ENCODE measurements at regions not wholly inside any gene's neighbourhood (a gene's known extent, or its start where the extent isn't known, plus 50 kb on each side); places are given as distances from the start of the nearest gene placed in this dataset.

DNA sequence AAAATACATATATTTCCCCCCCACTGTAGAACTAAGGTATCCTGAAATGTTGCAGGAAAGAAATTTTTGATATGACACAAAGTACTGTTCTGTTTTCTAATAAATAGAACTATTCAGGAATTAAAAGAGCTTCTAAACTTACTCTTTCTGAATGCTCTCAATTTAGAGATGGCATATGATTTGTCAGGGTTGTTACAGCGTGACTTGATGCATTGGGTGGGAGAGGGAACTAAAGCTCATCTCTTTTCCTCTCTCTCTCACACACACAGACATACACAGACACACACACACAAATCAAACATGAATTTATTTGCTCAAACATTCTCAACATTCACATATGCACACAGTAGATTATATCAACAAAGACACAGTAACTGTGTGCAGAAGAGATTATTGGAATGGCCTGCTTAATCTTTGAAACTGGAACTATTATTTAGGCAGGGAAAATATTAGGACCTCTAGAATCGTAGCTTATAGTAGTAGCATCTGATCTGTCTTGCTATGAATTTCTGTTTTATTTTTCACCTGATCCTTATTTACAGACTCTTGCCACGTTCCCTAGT, 807.4 kb upstream of the GBE1 start:
- H3K4me3 ChIP-seq: no peak overlapping the region
- Mint-ChIP-seq H3K27ac (no peak overlapping the region), H3K27me3 (ENCODE audit: insufficient read depth, low read depth, poor library complexity) (no peaks in the 10 kb centered on the region), H3K9me3 (peaks cover 17% of the 10 kb centered on the region), H3K4me3 (no peak overlapping the region), H3K36me3 (ENCODE audit: low read depth) (peaks cover 16% of the 10 kb centered on the region; the same call in 2 of the 3 replicates), H3K4me1 (no peaks in the 10 kb centered on the region)
- no peak overlapping the region for H3K4me2 ChIP-seq
- no peaks in the 10 kb centered on the region for H3K79me2 ChIP-seq (replicated peaks; ENCODE audit: insufficient read depth)
- H3F3A ChIP-seq (replicated peaks; ENCODE audit: low read depth): no peaks in the 10 kb centered on the region
- no peaks in the 10 kb centered on the region for H3K9me2 ChIP-seq (ENCODE audit: insufficient read depth)
- no peak overlapping the region; the same call in 1 of the 2 replicates for H2AFZ ChIP-seq
- H4K20me1 ChIP-seq (replicated peaks; ENCODE audit: insufficient read depth): no peaks in the 10 kb centered on the region
- no peak for DNase-seq (ENCODE audit: low spot score)
- H3K36me3 ChIP-seq (ENCODE audit: insufficient read depth): no peaks in the 10 kb centered on the region
- H3K4me1 ChIP-seq (ENCODE audit: insufficient read depth): no peaks in the 10 kb centered on the region
- ATAC-seq: no peak
- no peak overlapping the region for H3K27ac ChIP-seq (ENCODE audit: low read depth)
- TF ChIP-seq EZH2phosphoT487 (IDR thresholded peaks at IDR 0.05; ENCODE audit: unreplicated experiment): no peak
- H3K27me3 ChIP-seq (ENCODE audit: insufficient read depth): no peaks in the 10 kb centered on the region

DNA sequence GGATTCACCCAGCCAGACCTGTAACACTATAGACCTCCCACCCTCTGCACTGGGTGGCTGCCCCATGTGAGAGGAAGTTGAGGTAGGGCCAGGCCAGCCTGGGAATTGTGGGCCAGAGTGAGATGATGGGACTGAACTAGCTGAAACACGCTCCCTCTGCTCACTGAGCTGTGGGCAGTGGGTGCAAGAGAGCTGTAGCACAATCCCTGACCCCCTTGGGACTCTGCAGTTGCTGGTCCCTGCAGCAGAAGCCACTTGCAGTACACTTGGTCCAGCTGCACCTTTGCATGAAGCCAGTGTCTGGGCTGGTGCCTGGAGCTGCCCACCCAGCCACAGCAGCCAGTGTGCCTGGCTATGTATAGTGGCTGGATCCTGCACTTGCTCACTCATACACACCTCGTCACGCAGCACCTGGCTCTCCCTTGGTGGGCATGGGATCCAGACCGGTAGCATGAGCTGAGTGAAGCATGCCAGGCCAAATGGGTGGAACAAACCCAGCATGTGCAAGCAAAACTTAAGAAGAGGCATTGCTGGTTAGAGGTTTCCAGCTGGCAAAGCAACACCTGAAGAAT, 805.7 kb upstream of the GBE1 start:
- Histone ChIP-seq H4K20me1 (replicated peaks; ENCODE audit: insufficient read depth) (no peaks in the 10 kb centered on the region), H3K4me2 (no peak overlapping the region), H3F3A (replicated peaks; ENCODE audit: low read depth) (no peaks in the 10 kb centered on the region), H3K9me2 (ENCODE audit: insufficient read depth) (no peaks in the 10 kb centered on the region), H3K36me3 (ENCODE audit: insufficient read depth) (no peaks in the 10 kb centered on the region), H3K4me3 (no peak overlapping the region), H3K4me1 (ENCODE audit: insufficient read depth) (no peaks in the 10 kb centered on the region), H3K27ac (ENCODE audit: low read depth) (no peak overlapping the region), H2AFZ (no peak overlapping the region), H3K79me2 (replicated peaks; ENCODE audit: insufficient read depth) (no peaks in the 10 kb centered on the region), H3K27me3 (ENCODE audit: insufficient read depth) (no peaks in the 10 kb centered on the region)
- H3K4me3 Mint-ChIP-seq: no peak overlapping the region
- no peak for DNase-seq (ENCODE audit: low spot score)
- H3K27ac Mint-ChIP-seq: no peak overlapping the region
- ATAC-seq: no peak
- peaks cover 16% of the 10 kb centered on the region; the same call in 2 of the 3 replicates for H3K36me3 Mint-ChIP-seq (ENCODE audit: low read depth)
- TF ChIP-seq EZH2phosphoT487 (IDR thresholded peaks at IDR 0.05; ENCODE audit: unreplicated experiment) (no peak), ZNF331 (CRISPR knock-in tag; IDR thresholded peaks at IDR 0.05; ENCODE audit: low read depth) (no peak)
- TF ChIP-seq, protein P1, sequence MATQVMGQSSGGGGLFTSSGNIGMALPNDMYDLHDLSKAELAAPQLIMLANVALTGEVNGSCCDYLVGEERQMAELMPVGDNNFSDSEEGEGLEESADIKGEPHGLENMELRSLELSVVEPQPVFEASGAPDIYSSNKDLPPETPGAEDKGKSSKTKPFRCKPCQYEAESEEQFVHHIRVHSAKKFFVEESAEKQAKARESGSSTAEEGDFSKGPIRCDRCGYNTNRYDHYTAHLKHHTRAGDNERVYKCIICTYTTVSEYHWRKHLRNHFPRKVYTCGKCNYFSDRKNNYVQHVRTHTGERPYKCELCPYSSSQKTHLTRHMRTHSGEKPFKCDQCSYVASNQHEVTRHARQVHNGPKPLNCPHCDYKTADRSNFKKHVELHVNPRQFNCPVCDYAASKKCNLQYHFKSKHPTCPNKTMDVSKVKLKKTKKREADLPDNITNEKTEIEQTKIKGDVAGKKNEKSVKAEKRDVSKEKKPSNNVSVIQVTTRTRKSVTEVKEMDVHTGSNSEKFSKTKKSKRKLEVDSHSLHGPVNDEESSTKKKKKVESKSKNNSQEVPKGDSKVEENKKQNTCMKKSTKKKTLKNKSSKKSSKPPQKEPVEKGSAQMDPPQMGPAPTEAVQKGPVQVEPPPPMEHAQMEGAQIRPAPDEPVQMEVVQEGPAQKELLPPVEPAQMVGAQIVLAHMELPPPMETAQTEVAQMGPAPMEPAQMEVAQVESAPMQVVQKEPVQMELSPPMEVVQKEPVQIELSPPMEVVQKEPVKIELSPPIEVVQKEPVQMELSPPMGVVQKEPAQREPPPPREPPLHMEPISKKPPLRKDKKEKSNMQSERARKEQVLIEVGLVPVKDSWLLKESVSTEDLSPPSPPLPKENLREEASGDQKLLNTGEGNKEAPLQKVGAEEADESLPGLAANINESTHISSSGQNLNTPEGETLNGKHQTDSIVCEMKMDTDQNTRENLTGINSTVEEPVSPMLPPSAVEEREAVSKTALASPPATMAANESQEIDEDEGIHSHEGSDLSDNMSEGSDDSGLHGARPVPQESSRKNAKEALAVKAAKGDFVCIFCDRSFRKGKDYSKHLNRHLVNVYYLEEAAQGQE (IDR thresholded peaks at IDR 0.05; ENCODE audit: unreplicated experiment): no peak
- H3K4me1 Mint-ChIP-seq: no peaks in the 10 kb centered on the region
- no peaks in the 10 kb centered on the region for H3K27me3 Mint-ChIP-seq (ENCODE audit: insufficient read depth, low read depth, poor library complexity)
- H3K9me3 Mint-ChIP-seq: peaks cover 17% of the 10 kb centered on the region

DNA sequence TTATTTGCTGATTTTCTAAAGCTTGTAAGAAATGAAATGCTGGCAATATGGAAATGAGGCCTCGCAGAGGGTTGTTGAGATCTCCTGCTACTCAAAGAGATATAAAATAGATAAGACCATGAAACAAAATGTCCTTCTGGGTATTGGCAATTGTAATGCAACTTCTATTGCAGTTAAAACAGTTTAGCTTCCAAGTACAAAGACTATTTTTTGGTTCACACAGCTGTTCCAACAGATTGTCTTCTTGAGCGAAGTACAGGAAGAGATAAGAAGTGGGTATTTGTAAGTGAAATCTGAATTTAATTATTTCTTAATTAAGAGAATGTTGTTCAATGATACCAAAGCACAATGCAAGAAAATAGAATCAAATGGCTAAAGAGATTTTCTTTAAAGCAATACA, 801.5 kb upstream of the GBE1 start:
- Histone ChIP-seq H3K9me2 (ENCODE audit: insufficient read depth) (no peaks in the 10 kb centered on the region), H3K36me3 (ENCODE audit: insufficient read depth) (no peaks in the 10 kb centered on the region), H3K4me2 (no peak overlapping the region), H3F3A (replicated peaks; ENCODE audit: low read depth) (no peaks in the 10 kb centered on the region), H3K4me3 (no peak overlapping the region), H3K27me3 (ENCODE audit: insufficient read depth) (no peaks in the 10 kb centered on the region), H3K27ac (ENCODE audit: low read depth) (no peak overlapping the region), H3K79me2 (replicated peaks; ENCODE audit: insufficient read depth) (no peaks in the 10 kb centered on the region), H4K20me1 (replicated peaks; ENCODE audit: insufficient read depth) (no peaks in the 10 kb centered on the region), H3K4me1 (ENCODE audit: insufficient read depth) (peaks cover 4% of the 10 kb centered on the region; the same call in 1 of the 2 replicates), H2AFZ (no peak overlapping the region)
- H3K4me1 Mint-ChIP-seq: peaks cover 4% of the 10 kb centered on the region; the same call in 2 of the 3 replicates
- peaks cover 16% of the 10 kb centered on the region; the same call in 2 of the 3 replicates for H3K36me3 Mint-ChIP-seq (ENCODE audit: low read depth)
- no peak overlapping the region for H3K4me3 Mint-ChIP-seq
- H3K9me3 Mint-ChIP-seq: peaks cover 17% of the 10 kb centered on the region
- DNase-seq (ENCODE audit: low spot score) (no peak), ATAC-seq (no peak)
- H3K27me3 Mint-ChIP-seq (ENCODE audit: insufficient read depth, low read depth, poor library complexity): no peaks in the 10 kb centered on the region
- H3K27ac Mint-ChIP-seq: no peak overlapping the region
- no peak for TF ChIP-seq ZNF331 (CRISPR knock-in tag; IDR thresholded peaks at IDR 0.05; ENCODE audit: low read depth)
- no peak for TF ChIP-seq NANOG (IDR thresholded peaks at IDR 0.05; ENCODE audit: borderline replicate concordance)
- TF ChIP-seq, protein P2, sequence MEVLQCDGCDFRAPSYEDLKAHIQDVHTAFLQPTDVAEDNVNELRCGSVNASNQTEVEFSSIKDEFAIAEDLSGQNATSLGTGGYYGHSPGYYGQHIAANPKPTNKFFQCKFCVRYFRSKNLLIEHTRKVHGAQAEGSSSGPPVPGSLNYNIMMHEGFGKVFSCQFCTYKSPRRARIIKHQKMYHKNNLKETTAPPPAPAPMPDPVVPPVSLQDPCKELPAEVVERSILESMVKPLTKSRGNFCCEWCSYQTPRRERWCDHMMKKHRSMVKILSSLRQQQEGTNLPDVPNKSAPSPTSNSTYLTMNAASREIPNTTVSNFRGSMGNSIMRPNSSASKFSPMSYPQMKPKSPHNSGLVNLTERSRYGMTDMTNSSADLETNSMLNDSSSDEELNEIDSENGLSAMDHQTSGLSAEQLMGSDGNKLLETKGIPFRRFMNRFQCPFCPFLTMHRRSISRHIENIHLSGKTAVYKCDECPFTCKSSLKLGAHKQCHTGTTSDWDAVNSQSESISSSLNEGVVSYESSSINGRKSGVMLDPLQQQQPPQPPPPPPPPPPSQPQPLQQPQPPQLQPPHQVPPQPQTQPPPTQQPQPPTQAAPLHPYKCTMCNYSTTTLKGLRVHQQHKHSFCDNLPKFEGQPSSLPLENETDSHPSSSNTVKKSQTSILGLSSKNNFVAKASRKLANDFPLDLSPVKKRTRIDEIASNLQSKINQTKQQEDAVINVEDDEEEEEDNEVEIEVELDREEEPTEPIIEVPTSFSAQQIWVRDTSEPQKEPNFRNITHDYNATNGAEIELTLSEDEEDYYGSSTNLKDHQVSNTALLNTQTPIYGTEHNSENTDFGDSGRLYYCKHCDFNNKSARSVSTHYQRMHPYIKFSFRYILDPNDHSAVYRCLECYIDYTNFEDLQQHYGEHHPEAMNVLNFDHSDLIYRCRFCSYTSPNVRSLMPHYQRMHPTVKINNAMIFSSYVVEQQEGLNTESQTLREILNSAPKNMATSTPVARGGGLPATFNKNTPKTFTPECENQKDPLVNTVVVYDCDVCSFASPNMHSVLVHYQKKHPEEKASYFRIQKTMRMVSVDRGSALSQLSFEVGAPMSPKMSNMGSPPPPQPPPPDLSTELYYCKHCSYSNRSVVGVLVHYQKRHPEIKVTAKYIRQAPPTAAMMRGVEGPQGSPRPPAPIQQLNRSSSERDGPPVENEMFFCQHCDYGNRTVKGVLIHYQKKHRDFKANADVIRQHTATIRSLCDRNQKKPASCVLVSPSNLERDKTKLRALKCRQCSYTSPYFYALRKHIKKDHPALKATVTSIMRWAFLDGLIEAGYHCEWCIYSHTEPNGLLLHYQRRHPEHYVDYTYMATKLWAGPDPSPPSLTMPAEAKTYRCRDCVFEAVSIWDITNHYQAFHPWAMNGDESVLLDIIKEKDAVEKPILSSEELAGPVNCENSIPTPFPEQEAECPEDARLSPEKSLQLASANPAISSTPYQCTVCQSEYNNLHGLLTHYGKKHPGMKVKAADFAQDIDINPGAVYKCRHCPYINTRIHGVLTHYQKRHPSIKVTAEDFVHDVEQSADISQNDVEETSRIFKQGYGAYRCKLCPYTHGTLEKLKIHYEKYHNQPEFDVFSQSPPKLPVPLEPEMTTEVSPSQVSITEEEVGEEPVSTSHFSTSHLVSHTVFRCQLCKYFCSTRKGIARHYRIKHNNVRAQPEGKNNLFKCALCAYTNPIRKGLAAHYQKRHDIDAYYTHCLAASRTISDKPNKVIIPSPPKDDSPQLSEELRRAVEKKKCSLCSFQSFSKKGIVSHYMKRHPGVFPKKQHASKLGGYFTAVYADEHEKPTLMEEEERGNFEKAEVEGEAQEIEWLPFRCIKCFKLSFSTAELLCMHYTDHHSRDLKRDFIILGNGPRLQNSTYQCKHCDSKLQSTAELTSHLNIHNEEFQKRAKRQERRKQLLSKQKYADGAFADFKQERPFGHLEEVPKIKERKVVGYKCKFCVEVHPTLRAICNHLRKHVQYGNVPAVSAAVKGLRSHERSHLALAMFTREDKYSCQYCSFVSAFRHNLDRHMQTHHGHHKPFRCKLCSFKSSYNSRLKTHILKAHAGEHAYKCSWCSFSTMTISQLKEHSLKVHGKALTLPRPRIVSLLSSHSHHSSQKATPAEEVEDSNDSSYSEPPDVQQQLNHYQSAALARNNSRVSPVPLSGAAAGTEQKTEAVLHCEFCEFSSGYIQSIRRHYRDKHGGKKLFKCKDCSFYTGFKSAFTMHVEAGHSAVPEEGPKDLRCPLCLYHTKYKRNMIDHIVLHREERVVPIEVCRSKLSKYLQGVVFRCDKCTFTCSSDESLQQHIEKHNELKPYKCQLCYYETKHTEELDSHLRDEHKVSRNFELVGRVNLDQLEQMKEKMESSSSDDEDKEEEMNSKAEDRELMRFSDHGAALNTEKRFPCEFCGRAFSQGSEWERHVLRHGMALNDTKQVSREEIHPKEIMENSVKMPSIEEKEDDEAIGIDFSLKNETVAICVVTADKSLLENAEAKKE (CRISPR knock-in tag; IDR thresholded peaks at IDR 0.05): no peak
- TF ChIP-seq POLR2AphosphoS5 (IDR thresholded peaks at IDR 0.05; ENCODE audit: low read depth): no peak
- TF ChIP-seq EZH2phosphoT487 (IDR thresholded peaks at IDR 0.05; ENCODE audit: unreplicated experiment): no peak
